K562 (cell line): ENCODE measurements at regions not wholly inside any gene's neighbourhood (a gene's known extent, or its start where the extent isn't known, plus 50 kb on each side); places are given as distances from the start of the nearest gene placed in this dataset.

Experiments
- ATAC-seq: fragments of 200-7000 bp; cut with Tn5 transposase; 3 replicates; pipeline ENCODE4 v1.9.1; 2020; ENCODE audit warnings: moderate library complexity
- BruUV-seq: library from RNA; stranded (reverse); fragments of 400-500 nt; replicated peaks from 2 replicates; lab custom pipeline; 2021; lab: Mats Ljungman, UMichigan
- CTCF ChIA-PET: fragments of 300-600 bp; formaldehyde crosslinking; extraction: SDS; loops from one replicate; lab custom pipeline; 2021; ENCODE audit warnings: low intra/inter-chr PET ratio; lab: Yijun Ruan, JAX
- POLR2A ChIA-PET: fragments of 300-600, 350-650 bp; sonication (Branson Sonifier 250); formaldehyde crosslinking; extraction: SDS; loops from one replicate; lab custom pipeline; 2021; ENCODE audit warnings: antibody characterized with exemption, inconsistent platforms; lab: Yijun Ruan, JAX
- DNase-seq, 4 experiments: peaks; one replicate each; pipeline versions ENCODE4 v3.0.0 to v3.0.0-alpha.2; 2011 to 2018; ENCODE audit warnings: low spot score in 3 of 4, mixed read lengths in 3 of 4; ENCODE audit errors: extremely low read depth in 1 of 4
- FAIRE-seq: peaks from 2 replicates; lab custom pipeline; 2011; peaks lifted over from hg19 to GRCh38; lab: Jason Lieb, UNC
- H2AFZ ChIP-seq: 2 replicates; pipeline ENCODE4 v1.6.0; 2011; ENCODE audit warnings: low read depth, low read length, control low read depth, inconsistent platforms
- H3K27ac ChIP-seq: fragments of 200-600 bp; 3 replicates; pipeline ENCODE4 v1.8.0; 2011; ENCODE audit warnings: low read depth, mild to moderate bottlenecking, control low read depth, inconsistent platforms, low read length, moderate library complexity, mixed read lengths; ENCODE audit errors: extremely low read depth
- H3K27me3 ChIP-seq, 2 experiments: fragments of 300-600 bp in 1 of 2; 2 replicates in 1 of 2; 3 replicates in 1 of 2; pipeline versions ENCODE4 v1.6.0 to v1.8.0; 2011; ENCODE audit warnings: inconsistent platforms in 2 of 2, low read length in 2 of 2, mild to moderate bottlenecking in 1 of 2, mixed read lengths in 1 of 2, moderate library complexity in 1 of 2; ENCODE audit not compliant: control insufficient read depth in 2 of 2, insufficient read depth in 2 of 2
- H3K36me3 ChIP-seq: fragments of 300-600 bp; 3 replicates; pipeline ENCODE4 v1.8.0; 2011; ENCODE audit warnings: mild to moderate bottlenecking, low read length, inconsistent platforms; ENCODE audit not compliant: control insufficient read depth, insufficient read depth
- H3K4me1 ChIP-seq, 2 experiments: fragments of 200-600 bp in 1 of 2; replicated peaks in 1 of 2; 2 replicates in 1 of 2; 3 replicates in 1 of 2; pipeline versions ENCODE4 v1.5.1 to v1.8.0; 2011; ENCODE audit warnings: inconsistent platforms in 2 of 2, low read length in 2 of 2, mild to moderate bottlenecking in 1 of 2, mixed read lengths in 1 of 2, moderate library complexity in 1 of 2; ENCODE audit not compliant: control insufficient read depth in 2 of 2, insufficient read depth in 2 of 2
- H3K4me2 ChIP-seq: 2 replicates; pipeline ENCODE4 v1.6.1; 2011; ENCODE audit warnings: low read length, control low read depth, inconsistent platforms, mixed read lengths; ENCODE audit not compliant: insufficient read depth
- H3K4me3 ChIP-seq: fragments of 200-600 bp; sonication (generic), shearing (Covaris generic); 2 replicates; pipeline ENCODE4 v1.5.1; 2016; ENCODE audit warnings: control low read depth, inconsistent platforms
- H3K79me2 ChIP-seq: fragments of 200-600 bp; 3 replicates; pipeline ENCODE4 v1.8.0; 2011; ENCODE audit warnings: low read length, inconsistent platforms; ENCODE audit not compliant: control insufficient read depth, insufficient read depth
- H3K9ac ChIP-seq, 2 experiments: 2 replicates each; pipeline versions ENCODE4 v1.6.0 to v1.6.1; 2011; ENCODE audit warnings: low read depth in 2 of 2, low read length in 2 of 2, control low read depth in 1 of 2, inconsistent platforms in 1 of 2, mild to moderate bottlenecking in 1 of 2, mixed read lengths in 1 of 2; ENCODE audit not compliant: insufficient read depth in 1 of 2
- H3K9me1 ChIP-seq: one replicate; pipeline ENCODE4 v1.6.0; 2011; ENCODE audit warnings: inconsistent platforms, mild to moderate bottlenecking, low read length, moderate library complexity; ENCODE audit not compliant: control insufficient read depth, insufficient read depth
- H3K9me3 ChIP-seq: replicated peaks from 2 replicates; pipeline ENCODE4 v1.5.1; 2011; ENCODE audit warnings: low read depth, low read length, inconsistent platforms; ENCODE audit not compliant: control insufficient read depth, insufficient read depth
- H4K20me1 ChIP-seq: replicated peaks from 2 replicates; pipeline ENCODE4 v1.6.1; 2011; ENCODE audit warnings: low read length, inconsistent platforms, mixed read lengths; ENCODE audit not compliant: control insufficient read depth, insufficient read depth
- BRF2 ChIP-seq: IDR thresholded peaks from 3 replicates; pipeline ENCODE4 v1.6.1; 2011; ENCODE audit warnings: borderline replicate concordance, mild to moderate bottlenecking; ENCODE audit not compliant: insufficient read length, insufficient read depth
- CTBP1 ChIP-seq: fragments of 450-650 bp; IDR thresholded peaks from 2 replicates; pipeline ENCODE4 v1.6.1; 2016; ENCODE audit warnings: borderline replicate concordance
- FOXJ2 ChIP-seq: fragments of 200-800 bp; sonication (Bioruptor generic); IDR thresholded peaks from 2 replicates; pipeline ENCODE4 v1.6.1; 2016; ENCODE audit warnings: missing genetic modification characterization, missing compliant biosample characterization
- FOXM1 ChIP-seq, 2 experiments: fragments of 450-650 bp in 1 of 2; sonication (generic) in 1 of 2; formaldehyde crosslinking in 1 of 2; IDR thresholded peaks; 2 replicates each; pipeline versions ENCODE4 v1.6.1 to v1.9.0; 2017 to 2022; ENCODE audit warnings: low read depth in 2 of 2, mild to moderate bottlenecking in 2 of 2, missing genetic modification reagents in 1 of 2, moderate library complexity in 1 of 2
- JUND ChIP-seq, 2 experiments: IDR thresholded peaks; 2 replicates in 1 of 2; 3 replicates in 1 of 2; pipeline ENCODE4 v1.6.1; 2011; ENCODE audit warnings: borderline replicate concordance in 2 of 2, low read depth in 2 of 2, low read length in 2 of 2, improper control_type of control experiment in 1 of 2, missing biosample characterization in 1 of 2, missing genetic modification characterization in 1 of 2, missing genetic modification reagents in 1 of 2
- NELFE ChIP-seq: IDR thresholded peaks from 2 replicates; pipeline ENCODE4 v1.6.1; 2011; ENCODE audit warnings: mild to moderate bottlenecking; ENCODE audit not compliant: insufficient read depth, insufficient read length
- NFATC3 ChIP-seq: fragments of 450-650 bp; IDR thresholded peaks from 2 replicates; pipeline ENCODE4 v1.6.1; 2017; ENCODE audit warnings: mild to moderate bottlenecking
- NFXL1 ChIP-seq: fragments of 450-650 bp; formaldehyde crosslinking; IDR thresholded peaks from 2 replicates; pipeline ENCODE4 v1.4.0; 2021; ENCODE audit warnings: mild to moderate bottlenecking
- POLR2AphosphoS5 ChIP-seq: IDR thresholded peaks from 2 replicates; pipeline ENCODE4 v1.6.1; 2011; ENCODE audit warnings: mild to moderate bottlenecking, low read depth, low read length, moderate library complexity; ENCODE audit not compliant: control insufficient read depth, insufficient read depth
- POLR2G ChIP-seq: fragments of 200-400 bp; formaldehyde crosslinking; IDR thresholded peaks from 2 replicates; pipeline ENCODE4 v1.6.1; 2017; ENCODE audit warnings: low read depth, mild to moderate bottlenecking, antibody characterized with exemption, low read length, moderate library complexity
- RBM15 ChIP-seq: fragments of 200-400 bp; formaldehyde crosslinking; IDR thresholded peaks from 2 replicates; pipeline ENCODE4 v1.6.1; 2018; ENCODE audit warnings: mild to moderate bottlenecking, low read length, moderate library complexity; ENCODE audit not compliant: insufficient read depth
- RBM34 ChIP-seq: fragments of 200-400 bp; formaldehyde crosslinking; IDR thresholded peaks from 2 replicates; pipeline ENCODE4 v1.6.1; 2018; ENCODE audit warnings: low read length, borderline replicate concordance; ENCODE audit not compliant: insufficient read depth
- ZNF778 ChIP-seq: fragments of 450-650 bp; formaldehyde crosslinking; IDR thresholded peaks from 2 replicates; pipeline ENCODE4 v1.4.0; 2020; ENCODE audit warnings: mild to moderate bottlenecking, moderate library complexity
- WGBS: fragments of 100-300 bp; shearing (Covaris generic); methylation state at CpG from one replicate; pipeline ENCODE4 v1.1.6; 2016; ENCODE audit warnings: low coverage, mixed read lengths; ENCODE audit not compliant: insufficient coverage; ENCODE audit errors: missing lambda C conversion rate; 5-methylcytosine and 5-hydroxymethylcytosine counted together
- in situ Hi-C: fragments of 300-500 bp; cut with MboI; formaldehyde crosslinking; loops from 4 replicates; pipeline ENCODE4 v1.15.0; 2018; ENCODE audit warnings: inconsistent platforms, mixed read lengths
- intact Hi-C: fragments of 100-400 bp; cut with micrococcal nuclease; formaldehyde crosslinking; loops from 2 replicates; pipeline ENCODE4 v1.14.2; 2022

- Histone ChIP-seq H3K9me1 (no peaks in the 10 kb centered on the region), H3K4me3 (no peak overlapping the region), H3K4me1 (no peaks in the 10 kb centered on the region), H3K36me3 (no peaks in the 10 kb centered on the region), H3K27ac (no peak overlapping the region), H2AFZ (no peak overlapping the region), H3K9ac (no peak overlapping the region), H3K27me3 (no peaks in the 10 kb centered on the region), H4K20me1 (no peaks in the 10 kb centered on the region), H3K4me2 (no peak overlapping the region), H3K79me2 (no peaks in the 10 kb centered on the region), H3K9me3 (no peaks in the 10 kb centered on the region)
- in situ Hi-C loops (no loop called here), intact Hi-C loops (no loop called here)
- ChIA-PET POLR2A (interaction anchor here (0.7 kb wide), 2 partner anchors 114 to 966 kb away, joined by 3 to 4 read pairs; no protein-coding TSS in a partner anchor), CTCF (interaction anchor here (0.6 kb wide), 1 partner anchor 530 kb away, joined by 3 read pairs; no protein-coding TSS in a partner anchor)
- TF ChIP-seq ZNF778 (CRISPR knock-in tag) (no peak), NFATC3 (no peak), NELFE (no peak), RBM15 (no peak), CTBP1 (no peak), FOXJ2 (tag) (no peak), JUND (IDR thresholded peaks at IDR 0.05; ENCODE audit: borderline replicate concordance, low read depth, low read length) (no peak), JUND (tag; IDR thresholded peaks at IDR 0.05; ENCODE audit: borderline replicate concordance, low read depth, low read length) (no peak), POLR2G (no peak), POLR2AphosphoS5 (no peak), FOXM1 (IDR thresholded peaks at IDR 0.05; ENCODE audit: low read depth) (no peak), FOXM1 (CRISPR knock-in tag; IDR thresholded peaks at IDR 0.05; ENCODE audit: low read depth) (no peak), RBM34 (no peak), BRF2 (no peak), NFXL1 (no peak)
- no peak for ATAC-seq
- WGBS, result 4% methylated on average over 2 of the region's 2 CpGs
- DNase-seq, result no peak
- no TSS peak for BruUV-seq
- FAIRE-seq, result no peak
Observed at GRCh38 chr1:55611123-55611522, 396.0 kb upstream of the USP24 start.
